NCI-H2029 treated with DMSO at 0.1 percent for 48 hours (cell line): ENCODE measurements at regions not wholly inside any gene's neighbourhood (a gene's known extent, or its start where the extent isn't known, plus 50 kb on each side); places are given as distances from the start of the nearest gene placed in this dataset.
"Not testable (repeated sequence)": the region's sequence is repeated elsewhere in the genome, so short reads cannot be mapped to it uniquely, and the experiment has no call there.

ENCODE experiments used
- DNase-seq: peaks from one replicate; lab custom pipeline; 2025; lab: John Stamatoyannopoulos, UW

- DNase-seq = no peak
These were observed 728.7 kb upstream of the ACTRT1 start for GRCh38 chrX:128780934-128781333.

GRCh38 chrX:128769495-128769894 is 717.3 kb upstream of the ACTRT1 start:
- DNase-seq = no peak

- no peak for DNase-seq
These were observed 707.5 kb upstream of the ACTRT1 start for GRCh38 chrX:128759745-128760144.

GRCh38 chrX:128759177-128759576 is 707.0 kb upstream of the ACTRT1 start:
- no peak for DNase-seq

GRCh38 chrX:128754130-128754529 is 701.9 kb upstream of the ACTRT1 start:
- DNase-seq = no peak

GRCh38 chrX:128739539-128739938 is 687.3 kb upstream of the ACTRT1 start:
- DNase-seq = peak; percentile 45

- peak; percentile 26 for DNase-seq
These were observed 676.7 kb upstream of the ACTRT1 start for GRCh38 chrX:128728943-128729342.

GRCh38 chrX:128717635-128718578 is 665.7 kb upstream of the ACTRT1 start:
- no peak for DNase-seq

GRCh38 chrX:128714425-128714824 is 662.2 kb upstream of the ACTRT1 start:
- DNase-seq = no peak

- no peak for DNase-seq
These were observed 647.6 kb upstream of the ACTRT1 start for GRCh38 chrX:128699716-128700285.

GRCh38 chrX:128698573-128699181 is 646.5 kb upstream of the ACTRT1 start:
- DNase-seq = no peak

- DNase-seq = no peak
These were observed 639.7 kb upstream of the ACTRT1 start for GRCh38 chrX:128691872-128692271.

GRCh38 chrX:128685387-128685786 is 633.2 kb upstream of the ACTRT1 start:
- DNase-seq = no peak

GRCh38 chrX:128676651-128677050 is 624.4 kb upstream of the ACTRT1 start:
- no peak for DNase-seq

- DNase-seq = not testable (repeated sequence)
These were observed 622.3 kb upstream of the ACTRT1 start for GRCh38 chrX:128674326-128675086.

GRCh38 chrX:128664211-128664610 is 612.0 kb upstream of the ACTRT1 start:
- DNase-seq = no peak

- no peak for DNase-seq
These were observed 601.4 kb upstream of the ACTRT1 start for GRCh38 chrX:128653524-128654060.

- no peak for DNase-seq
These were observed 598.1 kb upstream of the ACTRT1 start for GRCh38 chrX:128650326-128650725.

- DNase-seq = no peak
These were observed 582.6 kb upstream of the ACTRT1 start for GRCh38 chrX:128634754-128635153.

- no peak for DNase-seq
These were observed 571.2 kb upstream of the ACTRT1 start for GRCh38 chrX:128623361-128623760.

- DNase-seq = no peak
These were observed 570.1 kb upstream of the ACTRT1 start for GRCh38 chrX:128622296-128622695.

- DNase-seq = no peak
These were observed 567.3 kb upstream of the ACTRT1 start for GRCh38 chrX:128619490-128619889.
